GM04504 (cell line): ENCODE measurements at regions not wholly inside any gene's neighbourhood (a gene's known extent, or its start where the extent isn't known, plus 50 kb on each side); places are given as distances from the start of the nearest gene placed in this dataset.
"Not testable (repeated sequence)": the region's sequence is repeated elsewhere in the genome, so short reads cannot be mapped to it uniquely, and the experiment has no call there.

ENCODE experiments used
- DNase-seq: peaks from one replicate; pipeline ENCODE4 v3.0.0-alpha.2; 2012; ENCODE audit warnings: low read depth

DNA sequence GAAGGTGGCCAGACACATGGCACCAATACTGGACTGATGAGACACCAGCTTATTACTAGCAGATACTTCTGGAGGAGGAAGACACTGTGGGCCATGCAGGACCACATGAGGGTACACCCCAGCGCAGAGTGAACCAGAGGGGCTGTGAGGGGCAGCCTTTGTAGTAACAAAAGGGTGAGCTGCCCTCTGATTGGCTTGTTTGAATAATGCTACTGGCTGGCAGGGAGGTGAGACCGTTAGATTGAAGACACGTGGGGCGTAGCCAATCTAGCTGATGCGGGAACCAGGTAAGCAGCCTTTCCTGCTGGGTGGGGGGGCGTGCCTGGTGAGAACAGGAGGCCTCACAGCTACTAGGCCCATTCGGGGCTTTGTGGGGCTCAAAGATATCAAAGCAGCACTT is 102.8 kb upstream of the SEC14L1 start:
- DNase-seq = no peak

GRCh38 chr17:77038884-77039555 is 101.7 kb upstream of the SEC14L1 start:
- no peak for DNase-seq

DNA sequence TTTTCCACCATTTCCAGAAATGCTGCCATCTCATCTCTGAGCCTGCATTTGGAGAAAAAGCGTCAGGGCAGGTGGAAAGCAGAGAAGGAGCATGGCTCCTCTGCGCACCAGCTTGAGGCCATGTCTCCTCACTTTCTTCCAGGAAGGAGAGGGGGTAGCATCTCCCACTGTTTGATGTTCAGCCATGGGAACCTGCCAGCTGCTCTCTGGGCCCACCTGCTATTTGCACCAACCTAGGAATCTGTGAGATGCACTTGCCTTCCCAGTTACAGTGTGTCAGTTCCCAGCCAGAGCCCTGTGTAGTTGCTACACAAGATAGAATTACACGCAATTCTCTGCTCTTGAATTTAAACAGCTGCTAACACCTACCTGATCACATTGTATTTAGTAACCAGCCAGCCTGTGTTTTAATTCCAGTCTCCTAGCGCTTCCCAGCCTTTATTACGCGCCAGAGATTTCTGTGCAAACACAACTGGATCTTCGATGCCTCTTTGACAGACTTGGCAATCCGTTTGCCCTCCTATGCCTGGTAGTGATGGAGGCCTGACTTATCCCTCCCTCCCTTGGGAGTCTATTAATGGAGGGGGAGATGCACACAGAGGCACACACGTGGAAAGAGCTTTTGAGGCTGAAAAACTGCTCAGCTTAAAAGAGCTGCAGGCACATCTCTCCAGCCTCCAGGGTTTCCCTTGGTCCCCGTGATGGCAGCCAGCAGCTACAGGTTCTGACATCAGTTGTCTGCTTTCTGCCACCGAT is 98.1 kb upstream of the SEC14L1 start:
- DNase-seq = no peak

DNA sequence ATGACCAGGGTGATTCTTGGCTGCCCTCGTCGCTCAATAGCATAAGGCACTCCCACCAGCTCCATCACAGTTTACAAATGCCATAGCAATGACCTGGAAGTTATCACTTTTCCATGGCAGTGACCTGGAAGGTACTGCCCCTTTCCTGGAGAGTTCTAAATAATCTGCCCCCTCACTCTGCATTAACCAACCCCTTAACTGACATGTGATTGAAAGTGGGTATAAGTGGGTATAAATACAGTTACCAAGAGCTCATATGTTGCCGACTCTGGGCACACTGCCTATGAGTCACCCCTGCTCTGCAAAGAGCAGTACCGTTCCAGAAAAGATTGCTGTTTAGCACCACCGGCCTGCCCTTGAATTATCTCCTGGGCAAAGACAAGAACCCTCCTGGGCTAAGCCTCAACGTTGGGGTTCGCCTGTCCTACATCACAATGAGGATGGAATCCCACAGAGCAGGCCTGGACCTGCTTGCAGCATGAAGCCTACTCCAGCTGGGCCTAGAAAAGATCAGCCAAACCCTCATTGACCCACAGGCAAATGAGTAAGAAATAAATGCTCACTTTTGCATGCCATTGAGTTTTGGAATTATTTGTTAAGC is 95.2 kb upstream of the SEC14L1 start:
- DNase-seq = no peak

GRCh38 chr17:77049440-77049839 is 91.3 kb upstream of the SEC14L1 start:
- DNase-seq = peak; percentile 5

DNA sequence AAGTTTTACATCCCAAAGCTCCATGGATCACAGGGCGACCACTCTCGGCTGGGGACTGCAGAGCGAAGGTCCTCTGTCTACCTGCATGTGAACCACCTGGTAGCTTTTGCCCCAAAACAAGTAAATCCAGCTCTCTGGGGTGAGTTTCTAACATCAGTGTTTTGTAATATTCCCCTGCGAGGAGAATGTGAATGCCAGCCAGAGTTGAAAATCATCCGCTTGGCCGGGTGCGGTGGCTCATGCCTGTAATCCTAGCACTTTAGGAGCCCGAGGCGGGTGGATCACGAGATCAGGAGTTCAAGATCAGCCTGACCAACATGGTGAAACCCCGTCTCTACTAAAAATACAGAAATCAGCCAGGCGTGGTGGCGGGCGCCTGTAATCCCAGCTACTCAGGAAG is 89.9 kb upstream of the SEC14L1 start:
- not testable (repeated sequence) for DNase-seq

DNA sequence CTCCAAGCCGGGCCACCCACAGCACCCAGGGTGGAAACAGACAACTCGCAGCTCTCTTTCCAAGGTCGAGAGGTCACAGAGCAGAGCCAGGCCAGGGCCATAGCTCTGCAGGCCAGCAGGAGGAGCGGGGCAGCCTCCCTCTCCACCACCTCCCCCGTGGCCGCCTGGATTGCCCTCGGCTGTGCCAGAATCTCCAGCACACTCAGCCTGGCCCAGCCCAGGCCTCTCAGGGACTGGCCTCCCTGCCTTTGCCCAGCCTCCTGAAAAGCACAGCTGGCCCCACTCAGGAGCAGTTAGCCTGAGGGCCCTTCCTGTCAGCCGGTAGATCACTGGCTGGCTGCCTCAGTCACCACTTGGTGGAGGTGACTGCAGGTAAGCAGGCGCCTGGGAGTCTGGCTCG is 85.8 kb upstream of the SEC14L1 start:
- no peak for DNase-seq

- no peak for DNase-seq
These were observed 85.3 kb upstream of the SEC14L1 start for GRCh38 chr17:77055453-77055852.

- DNase-seq = no peak
These were observed 82.8 kb upstream of the SEC14L1 start for GRCh38 chr17:77058016-77058415.

GRCh38 chr17:77061669-77062068 is 79.1 kb upstream of the SEC14L1 start:
- DNase-seq = no peak

- no peak for DNase-seq
These were observed 76.2 kb upstream of the SEC14L1 start for GRCh38 chr17:77064598-77064997.

DNA sequence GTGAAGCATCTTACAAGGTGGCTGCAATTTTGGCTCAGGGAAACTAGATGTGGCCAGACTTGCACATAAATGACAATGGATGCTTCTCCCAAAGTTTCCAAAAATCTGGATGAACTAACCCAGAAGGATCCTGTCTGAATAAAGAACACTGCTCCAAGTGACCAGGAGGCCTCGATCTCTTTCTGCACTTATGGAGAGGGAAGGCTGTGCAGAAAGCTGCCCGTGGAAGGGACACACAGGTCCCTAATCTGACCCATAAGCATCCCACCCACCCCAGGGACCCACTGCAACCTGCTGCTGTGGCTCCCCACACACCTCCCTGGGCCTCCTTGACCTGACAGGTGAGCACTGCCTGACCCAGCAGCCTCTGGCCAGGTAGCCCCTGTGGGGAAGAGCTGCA is 74.6 kb upstream of the SEC14L1 start:
- DNase-seq = no peak

DNA sequence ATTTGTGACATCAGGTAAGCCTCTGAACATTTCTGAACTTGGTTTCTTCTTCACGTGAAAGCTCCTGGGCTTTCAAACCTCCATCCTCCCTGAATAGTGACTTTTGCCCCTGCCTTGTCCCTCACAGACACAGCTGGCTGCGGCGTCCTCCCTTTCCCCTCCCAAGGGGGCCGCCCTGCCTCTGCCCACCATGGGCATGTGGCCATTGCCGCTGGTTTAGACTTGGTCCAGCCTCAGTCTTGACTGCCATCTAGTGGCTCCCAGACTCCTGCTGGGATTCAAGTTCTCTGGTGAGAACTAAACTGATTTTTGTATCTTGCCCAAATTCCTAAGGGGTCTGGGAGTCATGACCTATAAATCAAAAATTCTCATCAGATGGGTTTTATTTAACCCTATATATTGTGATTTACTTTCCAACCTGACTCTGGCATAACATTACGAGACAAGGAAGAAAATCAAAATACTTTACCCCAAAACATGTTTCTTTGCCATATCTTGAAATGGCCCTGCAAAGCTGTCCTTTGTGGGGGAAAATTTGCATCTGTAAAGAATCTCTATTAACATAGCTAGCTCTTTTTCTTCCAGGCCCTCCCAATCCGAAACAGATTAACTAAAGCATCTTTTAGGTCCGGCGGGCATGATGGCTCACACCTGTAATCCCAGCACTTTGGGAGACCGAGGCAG is 73.9 kb upstream of the SEC14L1 start:
- DNase-seq = peak; percentile 16

DNA sequence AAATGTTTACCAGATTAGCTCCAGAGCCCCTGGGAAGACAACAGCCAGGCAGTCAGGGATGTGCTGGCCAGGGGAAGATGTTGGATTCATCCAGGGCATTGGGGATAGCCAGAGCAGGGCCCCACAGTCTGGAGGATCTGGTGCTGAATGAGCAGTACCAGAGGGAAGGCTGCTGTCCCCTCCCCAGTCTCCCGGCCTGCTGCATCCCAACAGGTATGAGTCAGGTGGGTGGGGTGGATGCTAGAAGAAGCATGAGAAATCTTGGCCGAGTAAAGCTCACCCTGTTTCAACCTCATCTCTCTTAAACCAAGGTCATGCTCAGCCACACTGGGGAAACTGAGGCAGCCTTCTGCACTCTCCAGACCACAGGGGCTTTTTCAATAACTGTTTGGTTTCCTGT is 71.9 kb upstream of the SEC14L1 start:
- no peak for DNase-seq

- no peak for DNase-seq
These were observed 69.9 kb upstream of the SEC14L1 start for GRCh38 chr17:77070888-77071279.

GRCh38 chr17:77071925-77072490 is 68.8 kb upstream of the SEC14L1 start:
- DNase-seq = no peak

- no peak for DNase-seq
These were observed 68.1 kb upstream of the SEC14L1 start for GRCh38 chr17:77072670-77073069.

- DNase-seq = no peak
These were observed 66.1 kb upstream of the SEC14L1 start for GRCh38 chr17:77074681-77075080.

- DNase-seq = peak; percentile 8
These were observed 64.5 kb upstream of the SEC14L1 start for GRCh38 chr17:77076124-77076830.

GRCh38 chr17:77083531-77083930 is 57.2 kb upstream of the SEC14L1 start:
- DNase-seq = no peak

DNA sequence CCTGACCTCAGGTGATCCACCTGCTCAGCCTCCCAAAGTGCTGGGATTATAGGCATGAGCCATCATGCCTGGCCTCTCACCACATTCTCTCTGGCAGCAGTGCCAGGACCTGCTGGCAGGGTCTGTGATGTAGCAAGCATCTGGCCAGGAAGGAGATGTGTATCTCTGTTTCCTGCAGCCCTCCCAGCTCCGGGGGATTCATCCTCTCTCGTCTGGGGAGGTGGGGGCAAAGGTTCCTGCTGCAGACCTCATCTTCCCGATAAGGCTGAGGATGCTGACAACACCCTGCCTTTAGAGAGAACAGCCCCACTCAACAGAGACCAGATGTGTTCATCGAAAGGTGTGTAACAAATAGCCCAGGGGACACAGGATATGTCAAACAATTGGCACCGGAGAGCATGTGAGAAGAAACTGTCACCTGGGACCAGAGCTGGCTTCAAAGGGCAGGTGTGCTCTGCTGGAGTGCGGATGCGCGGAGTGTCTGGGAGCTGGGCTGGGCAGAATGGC is 54.8 kb upstream of the SEC14L1 start:
- DNase-seq = no peak
